Endodermal cell (in vitro differentiated cells): ENCODE measurements at regions not wholly inside any gene's neighbourhood (a gene's known extent, or its start where the extent isn't known, plus 50 kb on each side); places are given as distances from the start of the nearest gene placed in this dataset.

Experiments used
- DNase-seq: peaks from one replicate; pipeline ENCODE4 v3.0.0-alpha.2; 2017
- H3K27ac ChIP-seq: 2 replicates; pipeline ENCODE4 v1.5.1; 2013; ENCODE audit warnings: mild to moderate bottlenecking, low read depth, low read length, moderate library complexity
- H3K27me3 ChIP-seq: 2 replicates; pipeline ENCODE4 v1.6.1; 2013; ENCODE audit warnings: mild to moderate bottlenecking, low read length, moderate library complexity; ENCODE audit not compliant: insufficient read depth, control insufficient read depth, poor library complexity, severe bottlenecking
- H3K36me3 ChIP-seq: 2 replicates; pipeline ENCODE4 v1.7.0; 2013; ENCODE audit warnings: mild to moderate bottlenecking, low read length, moderate library complexity; ENCODE audit not compliant: control insufficient read depth, insufficient read depth
- H3K4me1 ChIP-seq: one replicate; pipeline ENCODE4 v1.7.0; 2013; ENCODE audit warnings: low read length; ENCODE audit not compliant: control insufficient read depth, insufficient read depth
- H3K4me3 ChIP-seq: 2 replicates; pipeline ENCODE4 v1.5.1; 2013; ENCODE audit warnings: mild to moderate bottlenecking, low read length, moderate library complexity
- H3K9ac ChIP-seq: 2 replicates; pipeline ENCODE4 v1.6.1; 2013; ENCODE audit warnings: mild to moderate bottlenecking, low read length, moderate library complexity; ENCODE audit not compliant: poor library complexity, severe bottlenecking; ENCODE audit errors: extremely low read depth
- H3K9me3 ChIP-seq: 2 replicates; pipeline ENCODE4 v1.6.1; 2013; ENCODE audit warnings: mild to moderate bottlenecking, low read length, moderate library complexity; ENCODE audit not compliant: control insufficient read depth
- H3K27ac Mint-ChIP-seq: 2 replicates; pipeline ENCODE4 v1.8.0; 2020; ENCODE audit warnings: mixed read lengths
- H3K27me3 Mint-ChIP-seq: 2 replicates; pipeline ENCODE4 v1.8.0; 2021; ENCODE audit warnings: mild to moderate bottlenecking, mixed read lengths; ENCODE audit not compliant: insufficient read depth
- H3K36me3 Mint-ChIP-seq: 2 replicates; pipeline ENCODE4 v1.8.0; 2020; ENCODE audit warnings: low read depth, mixed read lengths
- H3K4me1 Mint-ChIP-seq: 2 replicates; pipeline ENCODE4 v1.8.0; 2020; ENCODE audit warnings: mixed read lengths
- H3K4me3 Mint-ChIP-seq: 2 replicates; pipeline ENCODE4 v1.8.0; 2020; ENCODE audit warnings: mild to moderate bottlenecking, moderate library complexity, mixed read lengths
- H3K9me3 Mint-ChIP-seq: 2 replicates; pipeline ENCODE4 v1.8.0; 2020; ENCODE audit warnings: mild to moderate bottlenecking, mixed read lengths
- WGBS, 2 experiments: methylation state at CpG; one replicate each; pipeline versions ENCODE4 v1.1.5 to v1.1.7; 2013; ENCODE audit warnings: missing lambda C conversion rate in 2 of 2, mixed read lengths in 1 of 2; ENCODE audit not compliant: insufficient coverage in 1 of 2, insufficient read length in 1 of 2; 5-methylcytosine and 5-hydroxymethylcytosine counted together
- TF ChIP-seq, protein P1 (sequence below): fragments of 200-600 bp; sonication (generic); conservative IDR thresholded peaks from 2 replicates; pipeline ENCODE4 v1.5.0; 2021; ENCODE audit warnings: antibody characterized with exemption, mild to moderate bottlenecking

DNA sequence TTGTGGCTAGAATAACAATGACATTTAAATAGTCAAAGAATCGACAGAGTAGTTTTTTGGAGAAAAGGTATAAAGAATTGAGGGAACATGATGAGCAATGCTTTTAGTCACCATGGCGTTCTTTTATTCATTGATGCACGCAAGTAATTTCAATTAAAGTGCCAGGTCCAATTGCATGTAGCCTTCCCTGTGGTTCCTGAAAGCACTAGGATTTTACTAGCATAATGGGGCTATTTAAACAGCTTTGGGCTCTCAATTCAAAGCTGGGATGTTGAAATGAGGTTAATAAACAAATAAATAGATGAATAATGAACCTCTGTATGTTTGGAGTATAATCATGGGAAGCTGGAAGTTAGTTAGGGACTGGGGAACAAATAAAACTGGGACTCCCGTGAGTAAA is 121.2 kb upstream of the GAP43 start:
- H3K9ac ChIP-seq = no peak overlapping the region
- no peak overlapping the region for H3K27ac ChIP-seq
- H3K9me3 ChIP-seq = peaks cover 11% of the 10 kb centered on the region
- Mint-ChIP-seq H3K9me3 (peaks cover 22% of the 10 kb centered on the region), H3K27ac (no peak overlapping the region), H3K27me3 (no peaks in the 10 kb centered on the region), H3K4me1 (no peaks in the 10 kb centered on the region), H3K4me3 (no peak overlapping the region), H3K36me3 (no peaks in the 10 kb centered on the region)
- no peaks in the 10 kb centered on the region for H3K27me3 ChIP-seq
- H3K4me1 ChIP-seq = peaks cover 5% of the 10 kb centered on the region
- 86 to 100% methylated on average over 1 to 4 of the region's 4 CpGs for WGBS, 2 experiments
- TF ChIP-seq, protein P1, sequence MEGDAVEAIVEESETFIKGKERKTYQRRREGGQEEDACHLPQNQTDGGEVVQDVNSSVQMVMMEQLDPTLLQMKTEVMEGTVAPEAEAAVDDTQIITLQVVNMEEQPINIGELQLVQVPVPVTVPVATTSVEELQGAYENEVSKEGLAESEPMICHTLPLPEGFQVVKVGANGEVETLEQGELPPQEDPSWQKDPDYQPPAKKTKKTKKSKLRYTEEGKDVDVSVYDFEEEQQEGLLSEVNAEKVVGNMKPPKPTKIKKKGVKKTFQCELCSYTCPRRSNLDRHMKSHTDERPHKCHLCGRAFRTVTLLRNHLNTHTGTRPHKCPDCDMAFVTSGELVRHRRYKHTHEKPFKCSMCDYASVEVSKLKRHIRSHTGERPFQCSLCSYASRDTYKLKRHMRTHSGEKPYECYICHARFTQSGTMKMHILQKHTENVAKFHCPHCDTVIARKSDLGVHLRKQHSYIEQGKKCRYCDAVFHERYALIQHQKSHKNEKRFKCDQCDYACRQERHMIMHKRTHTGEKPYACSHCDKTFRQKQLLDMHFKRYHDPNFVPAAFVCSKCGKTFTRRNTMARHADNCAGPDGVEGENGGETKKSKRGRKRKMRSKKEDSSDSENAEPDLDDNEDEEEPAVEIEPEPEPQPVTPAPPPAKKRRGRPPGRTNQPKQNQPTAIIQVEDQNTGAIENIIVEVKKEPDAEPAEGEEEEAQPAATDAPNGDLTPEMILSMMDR = no peak
- no peaks in the 10 kb centered on the region for H3K36me3 ChIP-seq
- DNase-seq = no peak
- no peak overlapping the region for H3K4me3 ChIP-seq

DNA sequence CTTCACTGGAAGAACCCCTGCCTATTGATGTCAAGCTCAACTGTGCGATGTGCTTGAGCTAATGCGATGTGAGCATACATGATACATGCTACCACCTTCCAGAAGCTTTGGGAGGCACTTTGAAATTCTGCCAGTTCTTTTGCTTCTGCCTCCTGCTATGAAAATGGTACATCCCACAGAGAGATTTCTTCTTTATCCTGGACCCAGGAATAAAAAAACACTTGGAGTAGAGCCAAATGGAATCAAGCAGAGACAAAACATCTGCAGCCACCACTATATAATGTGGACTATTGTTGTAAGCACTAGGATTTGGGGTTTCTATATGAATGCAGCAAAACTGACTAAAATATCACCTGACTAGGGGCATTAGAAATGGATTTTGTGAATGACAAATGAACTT is 119.9 kb upstream of the GAP43 start:
- TF ChIP-seq, protein P1 = no peak
- Histone ChIP-seq H3K4me1 (peaks cover 5% of the 10 kb centered on the region), H3K27ac (no peak overlapping the region), H3K9me3 (peaks cover 11% of the 10 kb centered on the region), H3K9ac (no peak overlapping the region), H3K27me3 (no peaks in the 10 kb centered on the region), H3K4me3 (no peak overlapping the region), H3K36me3 (no peaks in the 10 kb centered on the region)
- H3K9me3 Mint-ChIP-seq = peaks cover 24% of the 10 kb centered on the region
- H3K4me3 Mint-ChIP-seq = no peak overlapping the region
- no peaks in the 10 kb centered on the region for H3K4me1 Mint-ChIP-seq
- WGBS, 2 experiments = 95 to 100% methylated on average over 2 of the region's 2 CpGs
- no peak overlapping the region for H3K27ac Mint-ChIP-seq
- H3K36me3 Mint-ChIP-seq = no peaks in the 10 kb centered on the region
- no peaks in the 10 kb centered on the region for H3K27me3 Mint-ChIP-seq
- no peak for DNase-seq

DNA sequence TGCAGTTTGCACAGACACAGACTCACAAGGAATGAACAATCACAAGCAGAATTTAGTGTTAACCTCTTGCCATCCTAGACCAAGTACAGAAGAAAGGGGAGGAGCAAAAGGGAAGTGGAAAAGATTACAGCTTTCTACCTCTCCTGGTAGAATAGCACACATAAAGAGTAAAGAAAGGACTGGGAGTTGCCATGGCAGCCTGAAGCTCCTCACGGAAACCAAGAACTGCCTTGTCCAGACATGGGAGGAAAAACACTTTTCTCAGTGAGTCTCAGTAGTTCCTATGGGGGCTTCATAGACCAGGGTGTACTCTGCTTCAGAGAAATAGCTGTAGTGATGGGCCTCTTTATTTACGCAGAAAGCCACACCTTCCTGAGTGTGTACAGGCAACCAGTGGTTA is 114.7 kb upstream of the GAP43 start:
- 88 to 91% methylated on average over 1 to 2 of the region's 2 CpGs for WGBS, 2 experiments
- H3K36me3 Mint-ChIP-seq = no peaks in the 10 kb centered on the region
- Histone ChIP-seq H3K36me3 (no peaks in the 10 kb centered on the region), H3K9ac (no peak overlapping the region), H3K27me3 (no peaks in the 10 kb centered on the region), H3K4me3 (no peak overlapping the region), H3K4me1 (peaks cover 12% of the 10 kb centered on the region), H3K27ac (no peak overlapping the region), H3K9me3 (peaks cover 11% of the 10 kb centered on the region)
- H3K27me3 Mint-ChIP-seq = peaks cover 6% of the 10 kb centered on the region
- H3K9me3 Mint-ChIP-seq = peaks cover 24% of the 10 kb centered on the region
- peaks cover 27% of the 10 kb centered on the region for H3K4me1 Mint-ChIP-seq
- no peak for DNase-seq
- H3K4me3 Mint-ChIP-seq = no peak overlapping the region
- no peak overlapping the region for H3K27ac Mint-ChIP-seq
- TF ChIP-seq, protein P1 = no peak
